ENCODE measurements at regions not wholly inside any gene's neighbourhood (a gene's known extent, or its start where the extent isn't known, plus 50 kb on each side); places are given as distances from the start of the nearest gene placed in this dataset.
"Not testable (repeated sequence)": the region's sequence is repeated elsewhere in the genome, so short reads cannot be mapped to it uniquely, and the experiment has no call there.

- DNase-seq (ENCODE audit: insufficient read length, low spot score) (no peak), FAIRE-seq (no peak)
- no peak for TF ChIP-seq POLR2A (IDR thresholded peaks at IDR 0.05; ENCODE audit: low read depth, low read length)
Observed at GRCh38 chr2:138293549-138293948, 208.0 kb upstream of the SPOPL start.

GRCh38 chr2:138294451-138294850, 207.1 kb upstream of the SPOPL start:
- FAIRE-seq = no peak
- TF ChIP-seq POLR2A (IDR thresholded peaks at IDR 0.05; ENCODE audit: low read depth, low read length) = no peak
- DNase-seq (ENCODE audit: insufficient read length, low spot score) = no peak

GRCh38 chr2:138296365-138296764, 205.2 kb upstream of the SPOPL start:
- TF ChIP-seq POLR2A (IDR thresholded peaks at IDR 0.05; ENCODE audit: low read depth, low read length) = no peak
- no peak for DNase-seq (ENCODE audit: insufficient read length, low spot score)
- no peak for FAIRE-seq

GRCh38 chr2:138298120-138298814, 203.3 kb upstream of the SPOPL start:
- no peak for TF ChIP-seq POLR2A (IDR thresholded peaks at IDR 0.05; ENCODE audit: low read depth, low read length)
- DNase-seq (ENCODE audit: insufficient read length, low spot score) (no peak), FAIRE-seq (no peak)

DNA sequence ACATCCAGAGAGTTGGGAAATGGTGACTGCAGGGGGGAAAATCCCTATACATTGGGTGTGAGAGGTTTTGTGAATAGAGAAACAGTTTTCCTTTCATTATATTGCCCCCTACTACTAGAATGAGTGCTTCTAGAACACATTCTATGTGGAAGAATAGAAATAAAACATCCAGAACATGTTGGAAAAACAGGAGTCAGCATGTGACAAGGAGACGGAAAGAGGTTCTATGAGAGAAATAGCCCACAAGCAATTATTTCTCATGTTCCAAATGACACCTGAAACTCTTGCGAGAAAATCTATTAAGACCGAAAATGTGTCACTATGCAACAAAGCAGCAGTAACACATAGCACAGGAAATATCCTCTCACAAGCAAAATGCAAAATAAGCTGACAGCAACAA, 202.7 kb upstream of the SPOPL start:
- no peak for DNase-seq (ENCODE audit: insufficient read length, low spot score)
- no peak for TF ChIP-seq POLR2A (IDR thresholded peaks at IDR 0.05; ENCODE audit: low read depth, low read length)
- FAIRE-seq = no peak

GRCh38 chr2:138306626-138307025, 194.9 kb upstream of the SPOPL start:
- no peak for TF ChIP-seq POLR2A (IDR thresholded peaks at IDR 0.05; ENCODE audit: low read depth, low read length)
- FAIRE-seq = no peak
- DNase-seq (ENCODE audit: insufficient read length, low spot score) = no peak

DNA sequence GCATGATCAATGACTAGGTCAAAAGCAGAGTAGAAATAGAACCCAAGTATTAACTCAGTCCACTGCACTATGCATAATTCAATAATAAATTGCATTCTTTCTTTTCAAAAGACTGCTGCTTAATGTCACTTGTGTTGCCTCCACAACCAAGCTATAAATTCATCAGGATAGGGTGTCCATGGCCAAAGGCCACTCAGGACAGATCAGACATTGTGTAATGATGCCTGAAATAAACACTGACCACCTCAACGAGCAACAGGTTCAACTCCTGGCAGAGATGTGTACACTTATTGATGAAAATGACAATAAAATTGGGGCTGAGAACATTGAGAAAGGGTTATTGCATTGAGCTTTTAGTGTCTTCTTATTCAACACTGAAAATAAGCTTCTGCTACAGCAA, 194.5 kb upstream of the SPOPL start:
- TF ChIP-seq POLR2A (IDR thresholded peaks at IDR 0.05; ENCODE audit: low read depth, low read length) = no peak
- DNase-seq (ENCODE audit: insufficient read length, low spot score) (no peak), FAIRE-seq (no peak)

DNA sequence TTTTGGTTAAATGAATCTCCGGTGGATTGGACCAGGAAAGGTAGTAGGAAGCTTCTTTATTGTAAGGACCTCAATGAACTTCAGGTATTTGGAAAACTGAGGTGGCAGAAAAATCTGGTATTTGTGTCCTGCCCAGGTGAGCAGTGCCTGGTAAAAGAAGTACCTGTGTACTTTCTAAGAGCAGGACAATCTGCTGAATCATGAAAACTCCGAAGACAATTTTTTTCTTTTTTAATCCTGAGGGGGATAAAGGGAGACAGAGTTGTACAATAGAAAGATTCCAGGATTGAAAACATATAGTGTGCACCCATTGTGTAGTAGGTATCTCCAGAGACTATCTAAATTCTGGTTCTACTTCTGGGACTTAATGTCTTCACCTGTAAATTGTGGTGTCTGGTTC, 191.8 kb upstream of the SPOPL start:
- TF ChIP-seq POLR2A (IDR thresholded peaks at IDR 0.05; ENCODE audit: low read depth, low read length) = no peak
- FAIRE-seq = no peak

DNA sequence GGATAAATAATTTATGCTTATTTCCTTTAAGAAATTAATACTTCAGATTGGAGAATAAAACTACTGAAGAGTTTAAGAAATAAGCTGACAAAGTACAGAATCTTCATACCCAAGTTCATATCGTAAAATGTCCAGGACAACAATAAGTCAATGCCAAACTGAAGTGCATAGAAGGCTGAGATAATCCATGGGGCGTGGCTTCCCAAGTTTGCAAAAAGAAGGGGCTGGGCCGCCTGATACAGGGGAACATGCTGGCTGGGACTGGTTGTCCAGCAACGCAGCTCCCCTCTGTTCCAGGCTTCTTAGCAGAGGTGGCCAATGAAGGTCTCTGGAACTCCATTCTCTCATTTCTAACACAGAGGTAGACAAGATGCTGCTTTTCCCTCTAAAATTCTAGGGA, 189.5 kb upstream of the SPOPL start:
- no peak for FAIRE-seq
- no peak for DNase-seq (ENCODE audit: insufficient read length, low spot score)
- TF ChIP-seq POLR2A (IDR thresholded peaks at IDR 0.05; ENCODE audit: low read depth, low read length) = no peak

More for the DNA sequence above, 191.8 kb upstream of the SPOPL start:
- no peak for DNase-seq (ENCODE audit: insufficient read length, low spot score)

GRCh38 chr2:138315619-138316018, 186.0 kb upstream of the SPOPL start:
- not testable (repeated sequence) for DNase-seq (ENCODE audit: insufficient read length, low spot score); FAIRE-seq

DNA sequence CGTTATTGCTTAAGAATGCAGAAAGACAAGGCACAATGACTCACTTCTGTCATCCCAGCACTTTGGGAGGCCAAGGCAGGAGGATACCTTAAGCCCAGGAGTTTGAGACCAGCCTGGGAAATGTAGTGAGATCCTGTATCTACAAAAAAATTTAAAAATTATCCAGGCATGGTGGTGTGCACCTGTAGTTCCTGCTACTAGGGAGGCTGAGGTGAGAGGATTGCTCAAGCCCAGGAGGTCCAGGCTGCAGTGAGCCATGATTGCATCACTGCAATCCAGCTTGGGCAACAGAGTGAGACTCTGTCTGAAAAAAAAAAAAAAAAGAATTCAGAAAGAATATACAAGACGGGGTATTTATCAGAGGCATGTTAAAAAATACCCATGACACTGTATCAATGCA, 182.0 kb upstream of the SPOPL start:
- TF ChIP-seq POLR2A (IDR thresholded peaks at IDR 0.05; ENCODE audit: low read depth, low read length) = no peak
- DNase-seq (ENCODE audit: insufficient read length, low spot score) (no peak), FAIRE-seq (no peak)

- FAIRE-seq = no peak
- no peak for TF ChIP-seq POLR2A (IDR thresholded peaks at IDR 0.05; ENCODE audit: low read depth, low read length)
- DNase-seq (ENCODE audit: insufficient read length, low spot score) = no peak
Observed at GRCh38 chr2:138321458-138321857, 180.1 kb upstream of the SPOPL start.

DNA sequence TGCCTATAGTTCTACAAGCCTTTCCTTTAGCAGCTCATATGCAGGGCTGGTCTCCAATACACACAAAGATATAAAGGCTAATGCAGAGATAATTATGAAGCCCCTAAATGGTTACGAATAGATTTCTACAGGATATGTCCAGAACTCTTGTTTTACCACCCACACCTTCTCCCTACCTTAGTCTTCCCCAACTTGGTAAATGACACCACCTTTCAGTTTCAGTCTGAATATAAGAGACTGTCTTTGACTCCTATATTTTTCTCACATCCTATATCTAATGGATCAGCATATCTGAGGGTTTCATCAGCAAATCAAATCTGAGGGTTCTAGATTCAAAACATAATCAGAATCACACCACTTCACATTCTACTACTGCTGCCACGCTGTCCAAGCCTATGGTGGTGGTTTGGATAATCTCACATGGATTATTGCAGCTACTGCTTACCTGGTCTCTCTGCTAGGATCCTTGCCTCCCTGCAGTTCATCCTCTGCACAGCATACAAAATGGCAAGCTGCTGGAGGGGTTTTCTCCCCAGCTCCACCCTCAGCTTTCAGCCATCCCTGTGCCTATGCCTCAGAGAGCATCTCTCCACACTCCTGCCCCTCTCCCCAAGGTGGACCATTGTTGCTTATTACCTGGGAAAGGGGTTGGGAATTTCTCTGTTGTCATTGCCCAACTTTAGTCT, 178.0 kb upstream of the SPOPL start:
- TF ChIP-seq POLR2A (IDR thresholded peaks at IDR 0.05; ENCODE audit: low read depth, low read length) = no peak
- FAIRE-seq = no peak
- no peak for DNase-seq (ENCODE audit: insufficient read length, low spot score)

DNA sequence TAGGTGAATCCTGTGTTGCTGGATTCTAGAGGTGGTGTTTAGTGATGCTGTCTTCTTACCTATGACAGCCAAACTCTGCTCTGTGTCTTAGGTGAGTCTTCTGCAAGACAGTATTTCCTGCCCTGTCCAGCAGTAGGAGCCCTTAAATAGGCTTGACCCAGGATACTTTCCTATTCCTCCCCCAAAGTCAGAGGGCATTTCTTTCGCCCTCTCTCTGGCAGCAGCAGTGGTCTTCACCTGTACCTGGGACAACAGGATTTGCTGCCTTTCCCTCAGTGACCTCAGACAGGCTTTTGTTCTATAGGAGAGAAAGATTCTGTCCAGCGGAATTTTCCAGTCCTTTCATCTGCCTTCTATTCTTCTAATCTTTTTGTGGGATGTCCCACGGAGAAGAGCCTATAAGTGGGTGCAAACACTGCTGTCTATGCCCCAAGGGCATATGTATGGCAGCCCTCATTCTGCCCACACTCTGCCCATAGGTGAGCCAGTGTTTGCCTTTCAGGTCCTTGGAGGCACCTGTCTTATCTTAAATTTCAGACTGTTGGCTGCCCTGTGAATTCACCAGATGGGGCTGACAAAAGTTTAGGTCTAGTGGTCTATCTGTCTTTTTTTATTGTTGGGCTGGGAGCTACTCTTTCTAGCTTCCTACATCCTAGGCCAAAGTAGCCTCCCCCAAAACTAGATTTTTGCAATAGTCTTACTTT, 177.3 kb upstream of the SPOPL start:
- no peak for FAIRE-seq
- no peak for DNase-seq (ENCODE audit: insufficient read length, low spot score)
- TF ChIP-seq POLR2A (IDR thresholded peaks at IDR 0.05; ENCODE audit: low read depth, low read length) = no peak

GRCh38 chr2:138327967-138328366, 173.6 kb upstream of the SPOPL start:
- TF ChIP-seq POLR2A (IDR thresholded peaks at IDR 0.05; ENCODE audit: low read depth, low read length) = no peak
- DNase-seq (ENCODE audit: insufficient read length, low spot score) (no peak), FAIRE-seq (no peak)
